ENCODE measurements at regions not wholly inside any gene's neighbourhood (a gene's known extent, or its start where the extent isn't known, plus 50 kb on each side); places are given as distances from the start of the nearest gene placed in this dataset.
"Not testable (repeated sequence)": the region's sequence is repeated elsewhere in the genome, so short reads cannot be mapped to it uniquely, and the experiment has no call there.

DNA sequence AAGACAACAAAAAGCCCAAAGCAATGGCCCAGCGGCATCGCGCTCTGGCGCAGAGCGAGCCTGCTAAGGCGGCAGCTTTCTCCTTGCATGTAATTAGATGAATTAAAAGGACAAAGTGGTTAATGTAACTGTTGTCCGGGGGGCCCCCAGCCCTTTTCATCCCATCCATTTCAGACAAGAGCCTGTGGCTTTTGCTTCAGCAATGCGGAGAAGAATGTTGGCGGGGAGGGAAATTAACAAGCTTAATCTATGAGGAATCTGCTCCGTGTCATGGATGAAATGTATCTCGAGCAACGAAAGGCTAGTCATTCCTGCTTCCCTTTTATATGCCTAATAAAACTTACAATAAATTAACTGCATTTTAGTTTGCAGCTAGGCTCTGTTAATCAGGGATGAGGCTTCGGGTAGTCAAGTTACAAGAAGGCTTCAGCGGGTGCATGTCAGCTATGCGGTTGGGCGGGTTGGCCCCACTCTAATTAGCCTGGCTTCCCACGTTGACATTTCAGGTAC is 203.3 kb downstream of the BUB3 start:
- DNase-seq, result no peak
- TF ChIP-seq, protein P1, sequence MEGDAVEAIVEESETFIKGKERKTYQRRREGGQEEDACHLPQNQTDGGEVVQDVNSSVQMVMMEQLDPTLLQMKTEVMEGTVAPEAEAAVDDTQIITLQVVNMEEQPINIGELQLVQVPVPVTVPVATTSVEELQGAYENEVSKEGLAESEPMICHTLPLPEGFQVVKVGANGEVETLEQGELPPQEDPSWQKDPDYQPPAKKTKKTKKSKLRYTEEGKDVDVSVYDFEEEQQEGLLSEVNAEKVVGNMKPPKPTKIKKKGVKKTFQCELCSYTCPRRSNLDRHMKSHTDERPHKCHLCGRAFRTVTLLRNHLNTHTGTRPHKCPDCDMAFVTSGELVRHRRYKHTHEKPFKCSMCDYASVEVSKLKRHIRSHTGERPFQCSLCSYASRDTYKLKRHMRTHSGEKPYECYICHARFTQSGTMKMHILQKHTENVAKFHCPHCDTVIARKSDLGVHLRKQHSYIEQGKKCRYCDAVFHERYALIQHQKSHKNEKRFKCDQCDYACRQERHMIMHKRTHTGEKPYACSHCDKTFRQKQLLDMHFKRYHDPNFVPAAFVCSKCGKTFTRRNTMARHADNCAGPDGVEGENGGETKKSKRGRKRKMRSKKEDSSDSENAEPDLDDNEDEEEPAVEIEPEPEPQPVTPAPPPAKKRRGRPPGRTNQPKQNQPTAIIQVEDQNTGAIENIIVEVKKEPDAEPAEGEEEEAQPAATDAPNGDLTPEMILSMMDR (IDR thresholded peaks at IDR 0.05), result no peak
- Histone ChIP-seq H3K27ac (no peak overlapping the region), H3K4me1 (no peaks in the 10 kb centered on the region), H3K27me3 (no peaks in the 10 kb centered on the region), H3K9me3 (no peaks in the 10 kb centered on the region), H3K36me3 (no peaks in the 10 kb centered on the region), H3K4me3 (no peak overlapping the region)
- 52 to 55% methylated on average over 17 of the region's 17 CpGs for WGBS, 2 donors
- ATAC-seq, result no peak
- FAIRE-seq, result no peak
- intact Hi-C loops (cut with DNase I), result no loop called here

DNA sequence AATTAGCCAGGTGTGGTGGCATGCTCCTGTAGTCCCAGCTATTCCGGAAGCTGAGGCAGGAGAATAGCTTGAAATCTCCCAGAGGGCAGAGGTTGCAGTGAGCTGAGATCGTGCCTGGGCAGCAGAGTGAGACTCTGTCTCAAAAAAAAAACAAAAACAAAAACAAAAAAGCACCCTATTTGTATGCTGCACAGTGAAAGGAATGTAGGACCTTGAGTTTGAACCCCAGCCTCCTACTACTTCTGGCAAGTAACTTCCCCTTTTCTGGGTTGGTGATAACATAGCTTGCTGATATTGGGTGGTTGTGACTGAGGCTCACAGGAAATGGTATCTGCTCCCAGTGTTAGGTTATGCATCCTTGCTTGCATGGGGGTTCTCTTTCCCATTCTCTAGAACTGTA is 205.3 kb downstream of the BUB3 start:
- no peaks in the 10 kb centered on the region for H3K4me1 ChIP-seq
- no peak overlapping the region for H3K27ac ChIP-seq
- 72 to 77% methylated on average over 2 of the region's 2 CpGs for WGBS, 2 donors
- intact Hi-C loops (cut with DNase I), result no loop called here
- FAIRE-seq, result no peak
- H3K36me3 ChIP-seq, result no peaks in the 10 kb centered on the region
- TF ChIP-seq, protein P1 (IDR thresholded peaks at IDR 0.05), result no peak
- H3K4me3 ChIP-seq, result no peak overlapping the region
- no peaks in the 10 kb centered on the region for H3K27me3 ChIP-seq
- no peaks in the 10 kb centered on the region for H3K9me3 ChIP-seq
- DNase-seq, result no peak
- no peak for ATAC-seq

DNA sequence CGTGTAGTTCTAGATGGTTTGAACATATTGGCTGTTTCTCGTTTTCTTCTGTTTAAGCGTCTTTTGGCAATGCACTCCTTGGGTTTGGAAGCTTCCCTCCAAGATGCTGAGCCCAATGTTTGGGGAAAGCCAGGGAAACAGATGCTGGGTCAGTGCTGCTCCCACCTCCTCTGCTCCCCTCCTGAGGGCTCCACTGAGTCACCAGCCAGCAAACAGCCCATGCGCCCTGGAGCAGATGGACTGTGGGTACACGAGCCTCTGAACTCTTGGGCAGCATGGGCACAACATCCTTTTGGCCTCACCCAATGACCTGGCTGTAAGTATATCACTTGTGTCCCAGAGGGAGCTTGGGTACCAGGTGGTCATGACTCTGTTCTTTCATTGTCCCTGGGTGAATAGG is 207.6 kb downstream of the BUB3 start:
- no peaks in the 10 kb centered on the region for H3K36me3 ChIP-seq
- H3K4me3 ChIP-seq, result no peak overlapping the region
- ATAC-seq (no peak), DNase-seq (no peak), FAIRE-seq (no peak)
- TF ChIP-seq, protein P1 (IDR thresholded peaks at IDR 0.05), result no peak
- H3K9me3 ChIP-seq, result no peaks in the 10 kb centered on the region
- WGBS, 2 donors, result 63 to 75% methylated on average over 5 of the region's 5 CpGs
- no peaks in the 10 kb centered on the region for H3K27me3 ChIP-seq
- no peak overlapping the region for H3K27ac ChIP-seq
- intact Hi-C loops (cut with DNase I), result no loop called here
- H3K4me1 ChIP-seq, result no peaks in the 10 kb centered on the region

DNA sequence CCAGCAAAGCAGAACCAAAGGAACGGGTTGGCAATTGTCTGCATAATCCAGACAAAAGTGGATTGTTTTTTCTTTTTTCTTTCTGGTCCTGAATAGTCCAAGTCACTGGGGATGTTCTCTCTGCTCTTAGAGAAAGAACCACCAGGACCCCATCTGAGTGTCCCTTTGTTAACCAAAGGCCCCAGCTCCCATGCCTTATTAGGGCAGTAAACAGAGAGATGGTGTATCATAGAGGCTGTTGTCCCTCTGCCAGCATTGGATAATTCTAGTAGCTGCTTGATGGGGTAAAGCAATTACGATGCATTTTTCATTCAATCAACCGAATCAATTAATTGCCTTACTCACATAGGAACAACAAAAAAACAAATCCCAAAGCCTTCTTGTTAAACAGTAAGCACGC is 213.0 kb downstream of the BUB3 start:
- 72 to 81% methylated on average over 4 of the region's 4 CpGs for WGBS, 2 donors
- Histone ChIP-seq H3K4me3 (no peak overlapping the region), H3K27me3 (no peaks in the 10 kb centered on the region), H3K9me3 (no peaks in the 10 kb centered on the region), H3K27ac (no peak overlapping the region), H3K4me1 (no peaks in the 10 kb centered on the region), H3K36me3 (no peaks in the 10 kb centered on the region)
- TF ChIP-seq, protein P1 (IDR thresholded peaks at IDR 0.05), result no peak
- DNase-seq (no peak), FAIRE-seq (no peak), ATAC-seq (no peak)
- intact Hi-C loops (cut with DNase I), result no loop called here

DNA sequence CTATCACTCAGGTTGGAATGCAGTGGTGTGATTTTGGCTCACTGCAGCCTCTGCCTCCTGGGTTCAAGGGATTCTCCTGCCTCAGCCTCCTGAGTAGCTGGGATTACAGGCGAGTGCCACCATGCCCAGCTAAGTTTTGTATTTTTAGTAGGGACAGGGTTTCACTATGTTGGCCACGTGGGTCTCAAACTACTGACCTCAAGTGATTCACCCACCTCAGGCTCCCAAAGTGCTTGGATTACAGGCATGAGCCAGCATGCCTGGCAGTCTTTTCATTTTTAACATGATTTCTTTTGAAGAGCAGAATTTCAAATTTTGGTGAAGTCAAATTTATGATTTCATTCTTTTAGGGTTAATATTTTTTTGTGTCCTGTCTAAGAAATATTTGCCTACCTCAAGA is 217.4 kb downstream of the BUB3 start:
- ATAC-seq; intact Hi-C loops (cut with DNase I); H3K36me3 ChIP-seq; DNase-seq; H3K9me3 ChIP-seq; FAIRE-seq; H3K4me3 ChIP-seq; H3K27ac ChIP-seq; H3K4me1 ChIP-seq; H3K27me3 ChIP-seq: not testable (repeated sequence)
- WGBS, 2 donors, result 50 to 56% methylated on average over 2 of the region's 2 CpGs

All from pancreas (tissue), 10 donors.